Activated CD8-positive, alpha-beta memory T cell treated with anti-CD3 and anti-CD28 coated beads for 36 hours (primary cell): ENCODE measurements at regions not wholly inside any gene's neighbourhood (a gene's known extent, or its start where the extent isn't known, plus 50 kb on each side); places are given as distances from the start of the nearest gene placed in this dataset.
"Not testable (repeated sequence)": the region's sequence is repeated elsewhere in the genome, so short reads cannot be mapped to it uniquely, and the experiment has no call there.

Experiments used
- CTCF ChIA-PET: fragments of 350-600 bp; sonication (Branson Sonifier 250); formaldehyde crosslinking; loops from one replicate; lab custom pipeline; 2021; ENCODE audit warnings: antibody characterized with exemption; lab: Charles Lee
- POLR2A ChIA-PET: fragments of 350-600 bp; sonication (Branson Sonifier 250); formaldehyde crosslinking; loops from one replicate; lab custom pipeline; 2021; ENCODE audit warnings: antibody characterized with exemption; lab: Charles Lee

GRCh38 chr10:4902571-4903011 is 60.6 kb upstream of the AKR1C1 start:
- POLR2A ChIA-PET: no interaction called here

GRCh38 chr10:4903126-4903525 is 60.1 kb upstream of the AKR1C1 start:
- CTCF ChIA-PET: not testable (repeated sequence)

More at GRCh38 chr10:4902571-4903011, 60.6 kb upstream of the AKR1C1 start:
- CTCF ChIA-PET: interaction anchor here (1.5 kb wide), 1 partner anchor 53 kb away, joined by 3 read pairs; no protein-coding TSS in a partner anchor

GRCh38 chr10:4903675-4904074 is 59.5 kb upstream of the AKR1C1 start:
- CTCF ChIA-PET, POLR2A ChIA-PET: not testable (repeated sequence)

More at GRCh38 chr10:4903126-4903525, 60.1 kb upstream of the AKR1C1 start:
- POLR2A ChIA-PET: not testable (repeated sequence)

GRCh38 chr10:4909118-4909517 is 54.1 kb upstream of the AKR1C1 start:
- POLR2A ChIA-PET: no interaction called here
- CTCF ChIA-PET: interaction anchor here (1.1 kb wide), 1 partner anchor 59 kb away, joined by 3 read pairs; no protein-coding TSS in a partner anchor
